ENCODE measurements at regions not wholly inside any gene's neighbourhood (a gene's known extent, or its start where the extent isn't known, plus 50 kb on each side); places are given as distances from the start of the nearest gene placed in this dataset.
"Not testable (repeated sequence)": the region's sequence is repeated elsewhere in the genome, so short reads cannot be mapped to it uniquely, and the experiment has no call there.

DNA sequence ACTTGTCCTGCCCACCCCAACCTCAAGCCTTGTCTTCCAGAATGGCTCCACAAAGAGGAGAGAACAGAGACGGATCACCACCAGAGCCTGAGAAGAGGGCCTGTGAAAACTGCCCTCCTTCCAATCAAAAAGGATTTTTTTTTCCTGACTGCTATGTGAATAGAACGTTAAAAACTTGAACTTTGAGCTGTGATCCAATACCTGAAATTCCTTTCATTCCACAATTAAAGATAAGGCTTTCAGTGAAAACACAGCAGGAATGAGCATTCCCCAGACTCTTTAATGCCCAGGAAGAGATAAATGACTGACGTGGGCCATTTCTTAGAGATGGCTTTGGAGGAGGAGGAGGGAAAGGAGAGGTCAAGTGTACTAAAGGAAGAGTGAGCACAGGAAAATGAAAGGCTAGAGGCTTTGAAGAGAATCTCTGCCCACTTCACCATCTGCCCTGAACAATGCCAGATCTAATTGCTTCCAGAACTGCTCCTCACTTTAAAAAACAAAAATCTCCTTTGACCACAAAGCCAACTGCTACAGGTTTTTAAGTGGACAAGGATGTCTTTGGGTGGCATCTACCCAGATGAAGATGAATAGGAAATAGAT is 177.9 kb upstream of the MAP3K1 start:
- no peak overlapping the region for H3K4me3 Mint-ChIP-seq
- ChIA-PET POLR2A (no interaction called here), CTCF (no interaction called here)
- peaks cover 4% of the 10 kb centered on the region for H3K27me3 Mint-ChIP-seq
- H3K4me1 Mint-ChIP-seq = peaks cover 2% of the 10 kb centered on the region
- no peak for DNase-seq
- no peaks in the 10 kb centered on the region for H3K9me3 Mint-ChIP-seq
- H3K27ac Mint-ChIP-seq = no peak overlapping the region
- H3K36me3 Mint-ChIP-seq (ENCODE audit: low read depth) = no peaks in the 10 kb centered on the region

GRCh38 chr5:56633950-56634349 is 181.4 kb upstream of the MAP3K1 start:
- ChIA-PET CTCF (no interaction called here), POLR2A (no interaction called here)
- no peak for DNase-seq
- H3K27ac Mint-ChIP-seq = no peak overlapping the region
- peaks cover 10% of the 10 kb centered on the region for H3K9me3 Mint-ChIP-seq
- peaks cover 4% of the 10 kb centered on the region for H3K36me3 Mint-ChIP-seq (ENCODE audit: low read depth)
- H3K4me1 Mint-ChIP-seq = peaks cover under 1% of the 10 kb centered on the region
- no peak overlapping the region for H3K4me3 Mint-ChIP-seq
- H3K27me3 Mint-ChIP-seq = peaks cover 2% of the 10 kb centered on the region

DNA sequence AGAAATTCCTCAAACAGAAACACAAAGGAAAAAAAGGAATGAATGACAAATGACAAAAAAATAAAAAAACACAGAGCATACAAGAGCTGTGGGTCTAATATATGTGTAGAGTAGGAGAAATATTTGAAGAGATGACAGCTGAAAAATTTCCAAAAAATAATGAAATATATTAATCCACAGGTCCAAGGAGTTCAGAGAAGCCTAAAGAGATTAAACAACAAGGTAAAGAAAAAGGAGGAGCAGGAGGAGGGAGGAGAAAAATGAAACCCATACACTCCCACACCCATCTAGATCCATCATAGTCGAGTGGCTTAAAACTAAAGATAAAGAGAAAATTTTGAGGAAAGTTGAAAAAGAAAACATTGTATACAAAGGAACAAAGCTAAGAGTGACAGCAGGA is 182.4 kb upstream of the MAP3K1 start:
- POLR2A ChIA-PET = no interaction called here
- Mint-ChIP-seq H3K4me3 (no peak overlapping the region), H3K27ac (no peak overlapping the region), H3K4me1 (no peaks in the 10 kb centered on the region), H3K36me3 (ENCODE audit: low read depth) (peaks cover 8% of the 10 kb centered on the region), H3K9me3 (peaks cover 17% of the 10 kb centered on the region), H3K27me3 (peaks cover 2% of the 10 kb centered on the region)
- no peak for DNase-seq
- CTCF ChIA-PET = no interaction called here

DNA sequence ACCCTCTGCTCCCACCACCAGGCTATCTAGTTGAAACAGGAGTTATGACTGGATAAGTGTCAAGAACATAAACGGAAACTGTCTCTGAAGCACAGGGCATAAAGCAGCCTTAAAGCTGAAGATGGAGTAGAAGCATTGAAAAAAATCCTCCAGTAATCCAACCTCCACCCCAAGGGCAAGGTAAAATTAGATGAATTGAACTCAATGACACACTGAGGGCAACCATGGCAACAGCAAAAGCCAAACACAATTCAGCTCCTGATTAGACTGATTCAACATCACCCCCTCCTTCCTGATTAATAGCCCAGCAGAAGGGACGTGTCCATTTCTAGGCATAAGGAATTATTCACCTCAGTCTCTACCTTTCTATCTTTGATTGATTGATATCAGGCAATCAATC is 183.2 kb upstream of the MAP3K1 start:
- Mint-ChIP-seq H3K4me1 (no peaks in the 10 kb centered on the region), H3K27me3 (peaks cover 2% of the 10 kb centered on the region), H3K27ac (no peak overlapping the region), H3K36me3 (ENCODE audit: low read depth) (peaks cover 11% of the 10 kb centered on the region), H3K4me3 (no peak overlapping the region), H3K9me3 (peaks cover 18% of the 10 kb centered on the region)
- POLR2A ChIA-PET = no interaction called here
- CTCF ChIA-PET = no interaction called here
- no peak for DNase-seq

DNA sequence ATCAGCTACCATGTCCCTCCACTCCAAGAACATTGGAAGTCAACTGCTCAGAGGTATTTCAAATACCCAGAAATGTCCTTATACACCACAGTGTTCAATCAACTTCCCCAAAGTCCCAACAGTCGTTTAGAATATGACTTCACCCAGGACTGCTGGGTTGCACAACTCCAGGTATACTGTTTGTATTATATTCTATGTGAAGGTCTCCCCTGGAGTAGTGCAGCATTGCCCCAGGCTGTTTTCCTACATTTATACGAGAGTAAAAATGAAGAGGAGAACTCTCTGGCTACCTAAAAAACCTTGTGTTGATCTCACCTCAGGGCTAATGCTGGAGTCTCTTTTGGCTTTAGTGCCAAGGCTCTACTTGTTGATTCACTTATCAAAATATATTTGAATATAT is 183.6 kb upstream of the MAP3K1 start:
- POLR2A ChIA-PET = interaction anchor here (0.7 kb wide), 1 partner anchor 140 kb away, joined by 3 read pairs; no protein-coding TSS in a partner anchor
- CTCF ChIA-PET = no interaction called here
- DNase-seq = no peak
- Mint-ChIP-seq H3K9me3 (peaks cover 21% of the 10 kb centered on the region), H3K27ac (no peak overlapping the region), H3K4me3 (no peak overlapping the region), H3K27me3 (peaks cover 4% of the 10 kb centered on the region), H3K4me1 (no peaks in the 10 kb centered on the region), H3K36me3 (ENCODE audit: low read depth) (peaks cover 15% of the 10 kb centered on the region)

DNA sequence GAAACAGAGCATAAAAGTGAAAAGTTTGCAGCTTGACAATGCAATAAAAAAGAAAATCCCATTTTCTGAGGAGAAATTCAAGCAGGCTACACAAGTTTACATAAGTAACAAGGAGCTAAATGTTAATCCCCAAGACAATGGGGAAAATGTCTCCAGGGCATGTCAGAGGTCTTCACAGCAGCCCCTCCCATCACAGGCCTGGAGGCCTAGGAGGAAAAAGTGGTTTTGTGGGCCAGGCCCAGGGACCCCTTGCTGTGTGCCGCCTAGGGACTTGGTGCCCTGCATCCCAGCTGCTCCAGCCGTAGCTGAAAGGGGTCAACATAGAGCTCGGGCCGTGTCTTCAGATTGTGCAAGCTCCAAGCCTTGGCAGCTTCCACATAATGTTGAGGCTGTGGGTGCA is 186.7 kb upstream of the MAP3K1 start:
- H3K27ac Mint-ChIP-seq, POLR2A ChIA-PET, H3K4me1 Mint-ChIP-seq, DNase-seq, H3K27me3 Mint-ChIP-seq, CTCF ChIA-PET, H3K4me3 Mint-ChIP-seq: not testable (repeated sequence)
- H3K36me3 Mint-ChIP-seq (ENCODE audit: low read depth) = peaks cover 19% of the 10 kb centered on the region
- peaks cover 25% of the 10 kb centered on the region for H3K9me3 Mint-ChIP-seq

GRCh38 chr5:56625541-56625940 is 189.8 kb upstream of the MAP3K1 start:
- DNase-seq = no peak
- POLR2A ChIA-PET = no interaction called here
- Mint-ChIP-seq H3K9me3 (peaks cover 29% of the 10 kb centered on the region), H3K36me3 (ENCODE audit: low read depth) (peaks cover 30% of the 10 kb centered on the region), H3K4me1 (no peaks in the 10 kb centered on the region), H3K27ac (no peak overlapping the region), H3K27me3 (peaks cover 8% of the 10 kb centered on the region), H3K4me3 (no peak overlapping the region)
- CTCF ChIA-PET = no interaction called here

GRCh38 chr5:56624751-56625150 is 190.6 kb upstream of the MAP3K1 start:
- no peak overlapping the region for H3K27ac Mint-ChIP-seq
- ChIA-PET POLR2A (no interaction called here), CTCF (no interaction called here)
- no peaks in the 10 kb centered on the region for H3K4me1 Mint-ChIP-seq
- H3K27me3 Mint-ChIP-seq = peaks cover 8% of the 10 kb centered on the region
- no peak for DNase-seq
- peaks cover 26% of the 10 kb centered on the region for H3K36me3 Mint-ChIP-seq (ENCODE audit: low read depth)
- peaks cover 24% of the 10 kb centered on the region for H3K9me3 Mint-ChIP-seq
- no peak overlapping the region for H3K4me3 Mint-ChIP-seq

GRCh38 chr5:56622141-56622540 is 193.2 kb upstream of the MAP3K1 start:
- Mint-ChIP-seq H3K4me1 (no peaks in the 10 kb centered on the region), H3K9me3 (peaks cover 24% of the 10 kb centered on the region), H3K27ac (no peak overlapping the region), H3K27me3 (peaks cover 8% of the 10 kb centered on the region), H3K4me3 (no peak overlapping the region), H3K36me3 (ENCODE audit: low read depth) (peaks cover 37% of the 10 kb centered on the region)
- POLR2A ChIA-PET = no interaction called here
- CTCF ChIA-PET = no interaction called here
- DNase-seq = no peak

DNA sequence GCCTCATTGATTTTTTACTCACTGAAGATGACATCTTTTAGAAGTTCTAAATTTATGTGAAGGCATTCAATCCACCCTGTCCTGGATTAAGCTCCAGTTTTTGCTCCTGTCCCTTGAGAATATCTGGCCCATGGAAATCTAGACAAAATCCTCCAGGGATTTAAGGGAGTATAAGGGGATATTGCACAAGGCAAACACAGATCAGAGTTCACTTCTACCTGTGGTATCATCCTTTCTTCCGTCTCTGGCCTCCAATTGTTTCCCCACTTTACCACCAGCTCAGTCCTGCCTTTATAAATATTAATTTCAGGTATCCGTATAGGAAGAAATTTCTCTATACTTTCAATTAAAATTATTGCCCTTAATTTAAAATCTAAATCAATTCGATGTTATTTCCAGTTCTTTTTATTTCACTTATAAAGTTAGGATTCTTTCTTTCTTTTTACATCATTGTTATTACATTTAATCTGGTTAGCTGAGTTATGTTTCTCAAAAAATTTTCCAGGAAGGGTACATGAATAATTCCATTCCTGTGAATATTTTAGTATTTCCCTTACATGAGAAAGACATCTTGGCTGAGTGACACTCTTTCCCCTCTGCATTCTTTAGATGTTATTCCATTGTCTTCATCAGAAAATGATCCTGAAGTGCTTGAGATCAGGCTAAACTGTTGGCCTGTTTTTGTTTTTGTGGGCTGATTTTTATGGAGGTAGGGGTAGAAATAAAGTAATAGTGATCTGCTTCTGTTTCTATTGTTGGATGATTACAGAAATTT is 194.3 kb upstream of the MAP3K1 start:
- DNase-seq = no peak
- Mint-ChIP-seq H3K27ac (no peak overlapping the region), H3K9me3 (peaks cover 20% of the 10 kb centered on the region), H3K27me3 (peaks cover 2% of the 10 kb centered on the region), H3K36me3 (ENCODE audit: low read depth) (peaks cover 43% of the 10 kb centered on the region), H3K4me1 (peaks cover 9% of the 10 kb centered on the region), H3K4me3 (no peak overlapping the region)
- ChIA-PET POLR2A (interaction anchor here (0.8 kb wide), 1 partner anchor 13 kb away, joined by 3 read pairs; no protein-coding TSS in a partner anchor), CTCF (no interaction called here)

DNA sequence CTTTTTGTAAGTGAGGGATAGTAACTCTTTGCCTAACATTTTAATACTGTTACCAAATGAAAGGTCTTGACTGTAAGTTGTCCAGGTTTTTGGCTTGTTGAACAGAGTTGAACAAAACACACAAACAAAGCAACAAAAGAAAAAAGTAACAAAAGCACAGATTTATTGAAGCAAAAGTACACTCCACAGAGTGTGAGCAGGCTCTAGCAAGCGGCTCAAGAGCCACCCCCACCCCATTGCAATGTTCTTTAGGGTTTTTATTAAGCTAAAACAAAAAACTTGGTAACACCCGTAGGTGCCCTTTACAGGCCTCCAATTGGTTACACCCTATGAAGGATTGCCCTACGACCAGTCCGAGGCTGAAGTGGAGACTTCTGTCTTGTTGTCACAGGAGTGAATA is 197.4 kb upstream of the MAP3K1 start:
- H3K27ac Mint-ChIP-seq = no peak overlapping the region
- no peak for DNase-seq
- ChIA-PET POLR2A (no interaction called here), CTCF (interaction anchor here (1.0 kb wide), 1 partner anchor 81 kb away, joined by 3 read pairs; no protein-coding TSS in a partner anchor)
- H3K4me3 Mint-ChIP-seq = no peak overlapping the region
- peaks cover 24% of the 10 kb centered on the region for H3K9me3 Mint-ChIP-seq
- peaks cover 61% of the 10 kb centered on the region for H3K36me3 Mint-ChIP-seq (ENCODE audit: low read depth)
- no peaks in the 10 kb centered on the region for H3K27me3 Mint-ChIP-seq
- peaks cover 40% of the 10 kb centered on the region for H3K4me1 Mint-ChIP-seq

DNA sequence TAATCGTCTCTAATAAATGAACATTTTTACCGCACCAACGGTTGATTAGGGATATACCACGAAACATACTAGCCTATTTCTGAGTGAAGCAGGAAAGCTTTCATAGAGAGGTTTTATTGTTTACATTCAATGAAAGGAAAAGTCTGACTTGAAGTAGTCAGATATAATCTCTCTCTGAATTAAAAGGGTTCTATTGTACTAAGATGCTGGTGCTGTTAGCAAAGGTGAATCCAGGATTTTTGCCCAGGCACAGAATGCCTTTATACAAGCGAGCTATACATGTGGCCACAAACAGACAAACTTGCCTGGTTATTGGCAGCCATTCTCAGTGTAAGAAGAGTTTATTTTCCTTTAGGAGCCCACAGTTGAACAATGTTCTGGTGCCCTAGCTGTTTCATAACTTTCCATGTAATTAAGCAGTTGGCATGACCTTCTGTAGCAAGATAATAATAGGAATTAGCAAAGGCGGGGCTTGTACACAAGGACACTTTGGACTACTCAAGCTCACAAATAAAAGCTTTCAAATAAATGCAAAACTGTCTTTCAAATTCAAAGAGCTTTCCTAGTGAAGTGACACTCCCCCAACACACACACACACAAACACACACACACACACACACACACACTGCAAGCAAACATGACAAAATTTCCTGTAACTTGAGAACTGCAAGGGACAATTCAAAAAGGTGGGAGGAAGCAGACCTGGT is 198.7 kb upstream of the MAP3K1 start:
- H3K27ac Mint-ChIP-seq = peak overlapping the region; percentile 38
- H3K4me1 Mint-ChIP-seq = peaks cover 54% of the 10 kb centered on the region
- H3K36me3 Mint-ChIP-seq (ENCODE audit: low read depth) = peaks cover 69% of the 10 kb centered on the region
- ChIA-PET CTCF (interaction anchor here (1.0 to 1.2 kb wide), 2 partner anchors 10 to 83 kb away, joined by 3 to 4 read pairs; no protein-coding TSS in a partner anchor), POLR2A (interaction anchor here (0.8 to 4.6 kb wide), 5 partner anchors 9 to 199 kb away, joined by 3 to 28 read pairs (median 3); partner anchors contain the start of gene MAP3K1)
- H3K9me3 Mint-ChIP-seq = peaks cover 25% of the 10 kb centered on the region
- H3K4me3 Mint-ChIP-seq = no peak overlapping the region
- DNase-seq = no peak
- no peaks in the 10 kb centered on the region for H3K27me3 Mint-ChIP-seq

DNA sequence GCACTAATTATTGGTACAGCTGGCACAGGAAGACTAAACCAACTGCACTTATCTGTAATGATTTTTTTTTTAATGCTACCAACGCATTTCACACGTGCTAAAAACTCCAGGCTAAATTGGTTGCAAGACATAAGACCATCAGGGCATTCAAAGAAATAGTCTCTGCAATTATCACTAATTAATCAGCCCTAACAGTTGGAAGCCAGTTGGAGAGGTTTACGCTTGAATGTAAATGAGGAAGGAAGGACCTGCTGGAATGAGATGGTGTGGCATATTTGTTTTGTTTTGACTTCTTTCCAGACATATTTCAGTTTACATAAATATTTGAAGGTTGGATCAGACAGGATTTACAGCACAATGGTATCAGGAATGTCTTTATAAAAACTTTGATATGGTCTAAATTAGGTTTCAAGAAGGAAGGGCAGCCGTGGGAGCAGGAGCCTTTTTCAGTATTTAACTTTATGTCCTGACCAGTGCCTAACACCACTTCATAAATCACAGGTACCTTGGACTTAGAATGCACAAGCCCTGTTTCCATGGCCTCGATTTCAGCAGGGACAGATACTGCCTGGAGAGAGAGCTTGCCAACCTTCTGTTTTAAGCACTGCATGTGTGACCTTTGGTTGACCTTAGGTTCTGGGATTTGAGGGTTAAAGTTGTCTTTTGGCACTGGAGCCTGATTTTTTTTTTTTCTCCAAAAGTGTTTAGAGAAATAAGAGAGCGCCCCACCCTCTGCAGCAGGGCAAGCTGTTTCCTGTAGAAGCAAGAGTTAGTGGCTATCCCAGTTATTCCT is 199.8 kb upstream of the MAP3K1 start:
- Mint-ChIP-seq H3K36me3 (ENCODE audit: low read depth) (peaks cover 71% of the 10 kb centered on the region), H3K27me3 (no peaks in the 10 kb centered on the region), H3K4me3 (no peak overlapping the region), H3K4me1 (peaks cover 65% of the 10 kb centered on the region), H3K27ac (peak overlapping the region; percentile 38), H3K9me3 (peaks cover 32% of the 10 kb centered on the region)
- DNase-seq = no peak
- POLR2A ChIA-PET = interaction anchor here (0.6 to 4.6 kb wide), 4 partner anchors 40 to 264 kb away, joined by 3 to 28 read pairs (median 8); partner anchors contain the start of gene MAP3K1
- CTCF ChIA-PET = interaction anchor here (0.6 kb wide), 2 partner anchors 513 to 668 kb away, joined by 3 read pairs; no protein-coding TSS in a partner anchor
